Osteoblast (primary cell): ENCODE measurements at regions not wholly inside any gene's neighbourhood (a gene's known extent, or its start where the extent isn't known, plus 50 kb on each side); places are given as distances from the start of the nearest gene placed in this dataset.

Source experiments
- DNase-seq: peaks from one replicate; pipeline ENCODE4 v3.0.0; 2011; ENCODE audit warnings: low spot score, mixed read lengths; ENCODE audit not compliant: insufficient read length; ENCODE audit errors: missing footprints
- H2AFZ ChIP-seq: 2 replicates; pipeline ENCODE4 v1.6.0; 2011; ENCODE audit warnings: mild to moderate bottlenecking, low read length
- H3K27ac ChIP-seq: 2 replicates; pipeline ENCODE4 v1.5.1; 2011; ENCODE audit warnings: mild to moderate bottlenecking, low read depth, low read length, moderate library complexity
- H3K27me3 ChIP-seq: 2 replicates; pipeline ENCODE4 v1.6.0; 2012; ENCODE audit warnings: mild to moderate bottlenecking, control low read depth, inconsistent platforms, low read length, moderate library complexity; ENCODE audit not compliant: insufficient read depth
- H3K36me3 ChIP-seq: 2 replicates; pipeline ENCODE4 v1.5.1; 2011; ENCODE audit warnings: mild to moderate bottlenecking, low read length, control low read depth, moderate library complexity; ENCODE audit not compliant: insufficient read depth
- H3K4me1 ChIP-seq: 2 replicates; pipeline ENCODE4 v1.5.1; 2011; ENCODE audit warnings: mild to moderate bottlenecking, low read length, control low read depth, moderate library complexity; ENCODE audit not compliant: insufficient read depth
- H3K4me2 ChIP-seq: 2 replicates; pipeline ENCODE4 v1.6.0; 2011; ENCODE audit warnings: mild to moderate bottlenecking, low read length; ENCODE audit not compliant: insufficient read depth
- H3K4me3 ChIP-seq: fragments of 200-600 bp; sonication (generic); 3 replicates; pipeline ENCODE4 v1.5.1; 2012; ENCODE audit warnings: mild to moderate bottlenecking, low read length, inconsistent platforms; ENCODE audit not compliant: insufficient read depth
- H3K79me2 ChIP-seq: 2 replicates; pipeline ENCODE4 v1.6.0; 2012; ENCODE audit warnings: mild to moderate bottlenecking, low read length, control low read depth, inconsistent platforms; ENCODE audit not compliant: insufficient read depth
- H3K9me3 ChIP-seq: 2 replicates; pipeline ENCODE4 v1.5.1; 2011; ENCODE audit warnings: low read depth, low read length, control low read depth
- H4K20me1 ChIP-seq: 2 replicates; pipeline ENCODE4 v1.6.0; 2012; ENCODE audit warnings: mild to moderate bottlenecking, low read length, control low read depth; ENCODE audit not compliant: insufficient read depth
- TF ChIP-seq, protein P1 (sequence below): IDR thresholded peaks from 2 replicates; pipeline ENCODE4 v1.5.1; 2011; ENCODE audit warnings: mild to moderate bottlenecking, low read depth, low read length, moderate library complexity; ENCODE audit errors: extremely low read depth

DNA sequence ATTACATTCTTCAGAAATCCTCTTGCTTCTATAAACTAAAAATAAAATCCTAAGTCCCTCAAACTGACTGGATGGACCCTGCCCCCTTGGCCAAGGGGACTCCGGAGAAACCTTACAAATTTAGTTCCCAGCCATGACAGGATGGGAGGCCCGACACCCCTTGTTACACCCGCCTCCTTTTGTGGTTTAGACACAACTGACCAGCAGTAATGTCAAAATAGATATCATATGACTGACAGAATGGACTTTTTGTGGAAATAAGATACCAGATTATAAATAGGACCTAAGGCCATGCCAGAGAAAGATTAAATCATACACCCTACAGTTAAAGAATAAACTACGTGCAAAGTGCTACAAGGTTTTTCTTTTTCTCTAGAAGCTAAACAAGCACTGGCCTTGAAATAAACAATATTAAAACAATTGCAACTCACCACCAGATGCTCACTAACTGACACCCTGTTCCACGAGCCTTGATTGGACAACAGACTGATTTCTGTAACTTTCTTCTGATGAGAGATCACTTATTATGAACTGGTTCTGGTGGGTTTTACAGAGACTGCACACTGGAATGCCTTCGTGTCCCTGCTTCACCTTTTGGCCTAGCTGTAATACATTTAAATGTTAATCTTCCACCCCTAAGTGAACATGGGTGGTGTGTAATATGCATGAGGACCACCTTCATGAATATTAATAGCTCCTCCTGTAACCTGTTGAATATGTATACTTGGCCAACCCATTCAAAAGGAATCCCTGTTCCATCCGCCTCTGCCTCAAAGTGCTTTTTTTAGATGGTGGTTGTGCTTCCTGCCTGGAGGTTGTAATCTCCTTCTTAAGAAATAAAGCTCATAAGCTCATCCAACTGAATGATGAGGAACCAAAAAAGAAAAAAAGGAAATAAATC lies 99.6 kb downstream of the ODF2L start:
- Histone ChIP-seq H2AFZ (peak overlapping the region; percentile 10), H3K36me3 (no peaks in the 10 kb centered on the region), H3K9me3 (no peaks in the 10 kb centered on the region), H4K20me1 (no peaks in the 10 kb centered on the region), H3K27me3 (no peaks in the 10 kb centered on the region), H3K4me3 (no peak overlapping the region), H3K27ac (no peak overlapping the region), H3K4me2 (no peak overlapping the region), H3K4me1 (no peaks in the 10 kb centered on the region), H3K79me2 (no peaks in the 10 kb centered on the region)
- TF ChIP-seq, protein P1, sequence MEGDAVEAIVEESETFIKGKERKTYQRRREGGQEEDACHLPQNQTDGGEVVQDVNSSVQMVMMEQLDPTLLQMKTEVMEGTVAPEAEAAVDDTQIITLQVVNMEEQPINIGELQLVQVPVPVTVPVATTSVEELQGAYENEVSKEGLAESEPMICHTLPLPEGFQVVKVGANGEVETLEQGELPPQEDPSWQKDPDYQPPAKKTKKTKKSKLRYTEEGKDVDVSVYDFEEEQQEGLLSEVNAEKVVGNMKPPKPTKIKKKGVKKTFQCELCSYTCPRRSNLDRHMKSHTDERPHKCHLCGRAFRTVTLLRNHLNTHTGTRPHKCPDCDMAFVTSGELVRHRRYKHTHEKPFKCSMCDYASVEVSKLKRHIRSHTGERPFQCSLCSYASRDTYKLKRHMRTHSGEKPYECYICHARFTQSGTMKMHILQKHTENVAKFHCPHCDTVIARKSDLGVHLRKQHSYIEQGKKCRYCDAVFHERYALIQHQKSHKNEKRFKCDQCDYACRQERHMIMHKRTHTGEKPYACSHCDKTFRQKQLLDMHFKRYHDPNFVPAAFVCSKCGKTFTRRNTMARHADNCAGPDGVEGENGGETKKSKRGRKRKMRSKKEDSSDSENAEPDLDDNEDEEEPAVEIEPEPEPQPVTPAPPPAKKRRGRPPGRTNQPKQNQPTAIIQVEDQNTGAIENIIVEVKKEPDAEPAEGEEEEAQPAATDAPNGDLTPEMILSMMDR, result no peak
- peak; percentile 2 for DNase-seq

DNA sequence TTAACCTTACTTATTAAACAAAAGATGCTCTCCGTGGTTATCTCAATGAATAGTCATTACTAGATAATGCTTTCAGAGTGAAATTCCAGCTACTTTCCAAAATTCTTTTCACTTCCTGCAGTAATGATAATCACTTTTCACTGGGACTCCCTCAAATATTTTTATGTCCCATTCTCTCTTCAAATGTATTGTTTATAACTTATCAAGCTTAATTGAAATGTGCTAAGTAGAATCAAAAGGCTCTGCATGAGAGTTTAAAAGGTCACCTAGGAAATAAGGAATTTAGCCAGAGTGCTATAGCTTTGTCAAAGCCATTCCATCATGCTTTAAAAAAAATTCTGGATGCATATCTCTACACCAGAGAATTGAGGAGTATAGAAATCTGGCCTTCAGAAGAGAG lies 106.4 kb downstream of the ODF2L start:
- H3K9me3 ChIP-seq, result no peaks in the 10 kb centered on the region
- H3K36me3 ChIP-seq, result no peaks in the 10 kb centered on the region
- no peak overlapping the region for H3K4me3 ChIP-seq
- no peaks in the 10 kb centered on the region for H3K79me2 ChIP-seq
- H4K20me1 ChIP-seq, result no peaks in the 10 kb centered on the region
- no peaks in the 10 kb centered on the region for H3K4me1 ChIP-seq
- H2AFZ ChIP-seq, result no peak overlapping the region
- no peak for DNase-seq
- no peaks in the 10 kb centered on the region for H3K27me3 ChIP-seq
- TF ChIP-seq, protein P1, result no peak
- no peak overlapping the region for H3K27ac ChIP-seq
- no peak overlapping the region for H3K4me2 ChIP-seq

DNA sequence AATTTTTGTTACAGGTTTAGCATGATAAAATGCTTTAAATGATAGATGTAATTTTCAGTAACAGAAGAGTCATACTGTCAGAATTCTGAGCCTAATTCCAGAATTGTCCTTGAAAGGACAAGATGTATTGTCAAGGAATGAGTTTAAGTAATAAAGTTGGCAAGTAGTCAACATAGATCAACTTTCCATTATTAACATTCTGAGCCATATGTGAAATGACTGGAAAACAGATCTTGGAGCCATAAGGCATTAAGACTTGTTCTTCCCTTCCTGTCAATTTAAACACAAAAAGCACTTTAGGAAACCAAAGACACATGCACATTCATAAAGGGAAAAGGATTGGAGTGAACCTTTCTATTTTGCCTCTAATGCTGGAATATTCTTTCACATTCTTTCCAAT lies 107.0 kb downstream of the ODF2L start:
- no peak overlapping the region for H3K4me2 ChIP-seq
- no peaks in the 10 kb centered on the region for H3K9me3 ChIP-seq
- no peaks in the 10 kb centered on the region for H3K36me3 ChIP-seq
- no peak for DNase-seq
- H3K27me3 ChIP-seq, result no peaks in the 10 kb centered on the region
- H2AFZ ChIP-seq, result no peak overlapping the region
- no peak overlapping the region for H3K27ac ChIP-seq
- H3K79me2 ChIP-seq, result no peaks in the 10 kb centered on the region
- TF ChIP-seq, protein P1, result no peak
- no peak overlapping the region for H3K4me3 ChIP-seq
- H4K20me1 ChIP-seq, result no peaks in the 10 kb centered on the region
- H3K4me1 ChIP-seq, result no peaks in the 10 kb centered on the region

DNA sequence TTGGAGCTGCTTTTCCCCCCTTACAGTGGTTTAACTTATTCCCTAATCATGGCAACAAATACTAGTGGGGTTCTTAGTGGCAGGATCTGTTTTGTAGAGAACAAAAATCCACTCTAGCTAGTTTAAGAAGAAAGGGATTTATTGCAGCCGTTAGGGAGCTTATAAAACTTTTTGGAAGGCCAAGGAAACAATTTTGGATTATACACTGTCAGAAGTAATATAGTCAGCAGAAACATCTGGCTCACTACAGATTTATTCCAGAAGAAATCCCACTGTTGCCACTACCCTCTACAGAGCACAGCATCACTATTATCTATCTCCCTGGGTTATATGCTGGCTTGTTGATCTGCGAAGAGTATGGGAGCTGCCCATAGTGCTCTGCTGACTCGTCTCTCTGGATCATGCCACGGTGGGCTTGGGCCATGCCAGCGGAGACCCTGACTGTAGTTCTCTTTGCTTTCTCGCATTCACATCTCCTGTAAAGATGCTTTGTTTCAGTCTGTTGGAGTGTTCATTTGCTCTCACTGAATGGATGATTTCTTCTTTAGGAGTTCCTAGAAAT lies 107.5 kb downstream of the ODF2L start:
- H3K9me3 ChIP-seq, result no peaks in the 10 kb centered on the region
- no peaks in the 10 kb centered on the region for H4K20me1 ChIP-seq
- TF ChIP-seq, protein P1, result no peak
- no peak overlapping the region for H3K27ac ChIP-seq
- H3K79me2 ChIP-seq, result no peaks in the 10 kb centered on the region
- no peaks in the 10 kb centered on the region for H3K36me3 ChIP-seq
- no peaks in the 10 kb centered on the region for H3K27me3 ChIP-seq
- DNase-seq, result no peak
- H3K4me3 ChIP-seq, result no peak overlapping the region
- no peaks in the 10 kb centered on the region for H3K4me1 ChIP-seq
- no peak overlapping the region for H2AFZ ChIP-seq
- H3K4me2 ChIP-seq, result no peak overlapping the region
